HepG2 (cell line): ENCODE measurements at regions not wholly inside any gene's neighbourhood (a gene's known extent, or its start where the extent isn't known, plus 50 kb on each side); places are given as distances from the start of the nearest gene placed in this dataset.

Experiments
- FOSL2 ChIP-seq: sonication (generic); formaldehyde crosslinking; IDR thresholded peaks from 2 replicates; pipeline ENCODE4 v1.4.0; 2020; ENCODE audit warnings: missing genetic modification reagents
- HMG20B ChIP-seq: conservative IDR thresholded peaks from 2 replicates; pipeline ENCODE4 v1.6.1; 2016; ENCODE audit warnings: missing genetic modification reagents, missing compliant biosample characterization
- MZF1 ChIP-seq: sonication (generic); formaldehyde crosslinking; IDR thresholded peaks from 2 replicates; pipeline ENCODE4 v1.8.1; 2023; ENCODE audit warnings: mild to moderate bottlenecking, missing genetic modification reagents, borderline replicate concordance
- POLR2AphosphoS5 ChIP-seq: IDR thresholded peaks from 2 replicates; pipeline ENCODE4 v1.6.1; 2012; ENCODE audit warnings: low read depth, low read length
- PRDM10 ChIP-seq: sonication (generic); formaldehyde crosslinking; IDR thresholded peaks from 2 replicates; pipeline ENCODE4 v1.4.0; 2020; ENCODE audit warnings: low read depth, missing genetic modification reagents
- RAD21 ChIP-seq: fragments of 450-650 bp; formaldehyde crosslinking; IDR thresholded peaks from 2 replicates; pipeline ENCODE4 v1.5.0; 2020; ENCODE audit warnings: mild to moderate bottlenecking
- REST ChIP-seq, 2 experiments: IDR thresholded peaks; 2 replicates each; pipeline ENCODE4 v1.6.1; 2011 to 2012; ENCODE audit warnings: low read length in 2 of 2, borderline replicate concordance in 1 of 2, low read depth in 1 of 2, mild to moderate bottlenecking in 1 of 2, moderate library complexity in 1 of 2
- YY1 ChIP-seq: IDR thresholded peaks from 2 replicates; pipeline ENCODE4 v1.6.1; 2011; ENCODE audit warnings: low read length, low read depth, moderate library complexity, mild to moderate bottlenecking; ENCODE audit not compliant: insufficient read depth, insufficient replicate concordance
- ZNF224 ChIP-seq: sonication (generic); formaldehyde crosslinking; IDR thresholded peaks from 2 replicates; pipeline ENCODE4 v1.5.0; 2020; ENCODE audit warnings: mild to moderate bottlenecking, missing genetic modification reagents
- TF ChIP-seq, protein P1 (sequence below): sonication (generic); formaldehyde crosslinking; IDR thresholded peaks from 2 replicates; pipeline ENCODE4 v1.5.0; 2020; ENCODE audit warnings: mild to moderate bottlenecking, missing genetic modification reagents, moderate library complexity
- TF ChIP-seq, protein P2 (sequence below): sonication (generic); formaldehyde crosslinking; IDR thresholded peaks from 2 replicates; pipeline ENCODE4 v1.4.0; 2020; ENCODE audit warnings: missing genetic modification reagents
- TF ChIP-seq, protein P3 (sequence below): IDR thresholded peaks from 2 replicates; pipeline ENCODE4 v1.6.1; 2016
- TF ChIP-seq, protein P4 (sequence below): sonication (generic); formaldehyde crosslinking; IDR thresholded peaks from 2 replicates; pipeline ENCODE4 v1.5.0; 2020; ENCODE audit warnings: missing genetic modification reagents

- TF ChIP-seq POLR2AphosphoS5, result no peak
- TF ChIP-seq, protein P1, sequence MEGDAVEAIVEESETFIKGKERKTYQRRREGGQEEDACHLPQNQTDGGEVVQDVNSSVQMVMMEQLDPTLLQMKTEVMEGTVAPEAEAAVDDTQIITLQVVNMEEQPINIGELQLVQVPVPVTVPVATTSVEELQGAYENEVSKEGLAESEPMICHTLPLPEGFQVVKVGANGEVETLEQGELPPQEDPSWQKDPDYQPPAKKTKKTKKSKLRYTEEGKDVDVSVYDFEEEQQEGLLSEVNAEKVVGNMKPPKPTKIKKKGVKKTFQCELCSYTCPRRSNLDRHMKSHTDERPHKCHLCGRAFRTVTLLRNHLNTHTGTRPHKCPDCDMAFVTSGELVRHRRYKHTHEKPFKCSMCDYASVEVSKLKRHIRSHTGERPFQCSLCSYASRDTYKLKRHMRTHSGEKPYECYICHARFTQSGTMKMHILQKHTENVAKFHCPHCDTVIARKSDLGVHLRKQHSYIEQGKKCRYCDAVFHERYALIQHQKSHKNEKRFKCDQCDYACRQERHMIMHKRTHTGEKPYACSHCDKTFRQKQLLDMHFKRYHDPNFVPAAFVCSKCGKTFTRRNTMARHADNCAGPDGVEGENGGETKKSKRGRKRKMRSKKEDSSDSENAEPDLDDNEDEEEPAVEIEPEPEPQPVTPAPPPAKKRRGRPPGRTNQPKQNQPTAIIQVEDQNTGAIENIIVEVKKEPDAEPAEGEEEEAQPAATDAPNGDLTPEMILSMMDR, result no peak
- no peak for TF ChIP-seq REST (IDR thresholded peaks at IDR 0.05; ENCODE audit: borderline replicate concordance in 1 of 2, low read depth in 1 of 2, low read length in 2 of 2)
- TF ChIP-seq MZF1 (CRISPR knock-in tag), result no peak
- TF ChIP-seq PRDM10 (CRISPR knock-in tag), result no peak
- no peak for TF ChIP-seq HMG20B (CRISPR knock-in tag)
- no peak for TF ChIP-seq RAD21 (CRISPR knock-in tag)
- TF ChIP-seq FOSL2, result no peak
- TF ChIP-seq, protein P2, sequence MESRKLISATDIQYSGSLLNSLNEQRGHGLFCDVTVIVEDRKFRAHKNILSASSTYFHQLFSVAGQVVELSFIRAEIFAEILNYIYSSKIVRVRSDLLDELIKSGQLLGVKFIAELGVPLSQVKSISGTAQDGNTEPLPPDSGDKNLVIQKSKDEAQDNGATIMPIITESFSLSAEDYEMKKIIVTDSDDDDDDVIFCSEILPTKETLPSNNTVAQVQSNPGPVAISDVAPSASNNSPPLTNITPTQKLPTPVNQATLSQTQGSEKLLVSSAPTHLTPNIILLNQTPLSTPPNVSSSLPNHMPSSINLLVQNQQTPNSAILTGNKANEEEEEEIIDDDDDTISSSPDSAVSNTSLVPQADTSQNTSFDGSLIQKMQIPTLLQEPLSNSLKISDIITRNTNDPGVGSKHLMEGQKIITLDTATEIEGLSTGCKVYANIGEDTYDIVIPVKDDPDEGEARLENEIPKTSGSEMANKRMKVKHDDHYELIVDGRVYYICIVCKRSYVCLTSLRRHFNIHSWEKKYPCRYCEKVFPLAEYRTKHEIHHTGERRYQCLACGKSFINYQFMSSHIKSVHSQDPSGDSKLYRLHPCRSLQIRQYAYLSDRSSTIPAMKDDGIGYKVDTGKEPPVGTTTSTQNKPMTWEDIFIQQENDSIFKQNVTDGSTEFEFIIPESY, result no peak
- TF ChIP-seq YY1, result no peak
- TF ChIP-seq, protein P3, sequence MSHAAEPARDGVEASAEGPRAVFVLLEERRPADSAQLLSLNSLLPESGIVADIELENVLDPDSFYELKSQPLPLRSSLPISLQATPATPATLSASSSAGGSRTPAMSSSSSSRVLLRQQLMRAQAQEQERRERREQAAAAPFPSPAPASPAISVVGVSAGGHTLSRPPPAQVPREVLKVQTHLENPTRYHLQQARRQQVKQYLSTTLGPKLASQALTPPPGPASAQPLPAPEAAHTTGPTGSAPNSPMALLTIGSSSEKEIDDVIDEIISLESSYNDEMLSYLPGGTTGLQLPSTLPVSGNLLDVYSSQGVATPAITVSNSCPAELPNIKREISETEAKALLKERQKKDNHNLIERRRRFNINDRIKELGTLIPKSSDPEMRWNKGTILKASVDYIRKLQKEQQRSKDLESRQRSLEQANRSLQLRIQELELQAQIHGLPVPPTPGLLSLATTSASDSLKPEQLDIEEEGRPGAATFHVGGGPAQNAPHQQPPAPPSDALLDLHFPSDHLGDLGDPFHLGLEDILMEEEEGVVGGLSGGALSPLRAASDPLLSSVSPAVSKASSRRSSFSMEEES, result no peak
- TF ChIP-seq, protein P4, sequence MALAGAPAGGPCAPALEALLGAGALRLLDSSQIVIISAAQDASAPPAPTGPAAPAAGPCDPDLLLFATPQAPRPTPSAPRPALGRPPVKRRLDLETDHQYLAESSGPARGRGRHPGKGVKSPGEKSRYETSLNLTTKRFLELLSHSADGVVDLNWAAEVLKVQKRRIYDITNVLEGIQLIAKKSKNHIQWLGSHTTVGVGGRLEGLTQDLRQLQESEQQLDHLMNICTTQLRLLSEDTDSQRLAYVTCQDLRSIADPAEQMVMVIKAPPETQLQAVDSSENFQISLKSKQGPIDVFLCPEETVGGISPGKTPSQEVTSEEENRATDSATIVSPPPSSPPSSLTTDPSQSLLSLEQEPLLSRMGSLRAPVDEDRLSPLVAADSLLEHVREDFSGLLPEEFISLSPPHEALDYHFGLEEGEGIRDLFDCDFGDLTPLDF (CRISPR knock-in tag), result no peak
- no peak for TF ChIP-seq ZNF224
These were observed 831.2 kb downstream of the EPHA7 start for GRCh38 chr6:92588148-92588547.
